HG02973 (cell line): ENCODE measurements at regions not wholly inside any gene's neighbourhood (a gene's known extent, or its start where the extent isn't known, plus 50 kb on each side); places are given as distances from the start of the nearest gene placed in this dataset.

ENCODE experiments used
- ATAC-seq: cut with Tn5 transposase; IDR thresholded peaks from one replicate; pipeline ENCODE4 v1.9.1; 2021; ENCODE audit warnings: moderate library complexity; ENCODE audit not compliant: unreplicated experiment

DNA sequence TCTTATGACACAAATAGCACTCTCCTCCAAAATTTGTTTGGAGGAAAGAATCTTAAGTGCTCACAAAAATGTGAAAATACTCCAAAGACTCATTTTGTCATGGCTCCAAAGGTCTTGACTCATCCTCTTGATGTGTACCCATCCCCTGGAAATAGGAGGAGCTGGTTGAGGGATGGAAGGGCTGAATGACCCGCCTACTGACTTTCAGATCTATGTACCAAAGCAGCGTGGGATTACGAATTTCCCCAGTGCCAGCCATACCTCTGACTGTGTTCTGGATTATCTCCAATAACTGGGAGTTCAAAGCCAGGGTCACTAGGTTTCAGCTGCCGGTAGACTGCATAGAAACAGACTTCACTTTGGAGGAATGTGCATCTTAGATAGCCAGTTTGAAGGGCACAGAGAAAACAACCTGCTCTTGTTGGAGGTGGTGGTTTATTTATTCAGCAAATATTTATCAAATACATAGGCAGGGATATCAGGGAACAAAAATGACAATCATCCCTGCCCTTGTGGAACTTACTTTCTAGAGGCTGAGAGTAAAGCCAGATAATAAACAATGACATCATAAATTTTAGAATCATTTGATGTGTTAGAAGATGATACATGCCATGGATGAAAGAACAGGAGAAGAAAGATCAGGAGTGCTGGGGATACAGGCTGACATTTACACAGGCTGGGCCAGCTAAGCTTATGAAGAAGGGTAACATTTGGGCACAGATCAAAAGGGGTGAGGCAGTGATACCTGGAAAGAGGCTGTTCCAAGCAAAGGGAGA lies 246.6 kb downstream of the TBXT start:
- ATAC-seq: no peak

DNA sequence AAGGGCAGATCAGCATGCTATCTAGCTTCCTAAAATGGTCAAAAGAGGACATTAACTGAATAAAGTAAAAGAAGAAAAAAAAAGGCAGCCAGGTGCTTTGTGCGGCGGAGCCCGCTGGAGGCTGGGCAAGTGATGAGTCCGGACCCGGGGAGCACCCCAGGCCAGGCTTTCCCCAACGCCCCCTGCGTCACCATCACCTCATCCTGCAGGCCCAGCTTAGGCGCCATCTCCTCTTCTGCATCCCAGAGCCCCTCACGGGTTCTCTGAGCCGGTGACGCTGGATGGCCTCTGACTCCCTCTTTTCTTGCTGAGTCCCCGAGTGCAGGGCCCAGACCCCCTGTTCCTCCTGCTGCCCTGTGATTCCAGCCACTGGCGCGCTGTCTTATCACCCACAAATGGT lies 250.1 kb downstream of the TBXT start:
- no peak for ATAC-seq

DNA sequence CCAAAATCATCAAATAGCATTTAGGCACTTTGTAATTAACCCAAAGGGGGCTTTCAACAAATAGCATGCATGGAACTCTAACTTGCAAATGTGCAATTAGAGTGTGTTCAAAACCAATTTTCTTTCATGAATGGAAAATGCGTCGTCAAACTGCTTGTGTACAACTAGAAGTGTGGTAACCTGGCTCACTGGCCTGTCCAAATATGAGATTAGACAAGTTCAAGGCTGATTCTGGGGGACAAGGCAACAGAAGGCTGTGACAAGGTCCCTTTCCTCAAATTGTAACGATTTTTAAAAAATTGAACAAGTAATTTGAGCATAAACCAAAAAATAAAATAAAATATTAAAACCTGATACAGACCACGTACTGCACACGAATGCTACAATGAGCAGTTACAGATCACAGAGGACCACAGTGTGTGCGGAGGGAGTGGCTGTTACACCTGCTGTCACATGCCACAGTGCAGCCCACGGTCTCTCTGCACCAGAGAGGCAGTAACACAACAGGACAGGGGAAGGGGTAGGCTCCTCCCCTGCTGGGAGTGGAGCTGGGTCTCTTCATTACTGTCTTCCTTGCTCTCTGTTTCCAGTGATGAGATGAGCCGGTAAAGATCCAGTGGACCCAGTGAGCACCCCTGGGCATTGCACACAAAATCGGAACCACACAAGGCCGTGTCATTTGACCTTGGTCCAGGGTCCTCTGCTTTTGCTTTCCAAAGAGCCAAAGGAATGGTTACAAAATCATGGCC lies 252.2 kb upstream of the PDE10A start:
- no peak for ATAC-seq

DNA sequence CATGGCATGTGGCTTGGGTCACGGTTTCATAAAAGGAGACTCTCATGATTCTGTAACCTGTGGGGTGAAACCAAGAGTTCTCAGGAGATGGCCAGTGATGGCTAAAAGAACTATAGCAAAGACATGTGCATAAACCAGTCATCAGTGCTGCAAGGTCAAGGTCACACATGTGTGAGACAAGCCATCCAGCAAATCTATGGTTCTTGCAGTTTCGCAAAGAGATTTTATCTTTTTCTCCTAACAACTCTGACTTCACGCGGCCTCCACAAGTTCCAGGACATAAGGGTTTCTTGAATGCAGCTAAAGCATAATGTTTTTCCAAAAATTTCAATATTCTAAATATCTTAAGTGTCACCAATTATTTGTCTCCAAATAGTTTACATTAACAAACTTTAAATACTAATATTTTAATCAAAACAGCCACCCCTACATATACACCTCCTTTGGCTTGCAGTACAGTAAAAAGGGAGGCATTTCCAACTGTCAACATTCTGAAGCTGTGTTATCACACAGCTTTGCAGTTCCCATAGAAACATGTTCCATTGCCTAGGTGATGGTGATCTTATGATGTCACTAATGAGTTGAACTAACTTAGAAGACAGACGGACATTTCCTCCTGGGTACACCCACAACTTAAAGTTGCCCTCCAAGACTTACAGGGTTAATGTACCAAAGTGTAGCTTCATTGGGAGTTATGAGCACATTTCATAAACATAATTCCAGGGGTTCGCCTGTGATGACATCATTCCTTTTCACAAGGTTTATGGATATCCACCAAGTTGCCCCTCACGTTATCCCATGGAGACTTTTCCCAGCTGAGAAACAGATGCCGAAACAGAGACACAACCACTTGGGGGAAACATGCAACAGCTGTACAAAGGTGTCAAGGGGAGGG lies 250.9 kb upstream of the PDE10A start:
- ATAC-seq: no peak

DNA sequence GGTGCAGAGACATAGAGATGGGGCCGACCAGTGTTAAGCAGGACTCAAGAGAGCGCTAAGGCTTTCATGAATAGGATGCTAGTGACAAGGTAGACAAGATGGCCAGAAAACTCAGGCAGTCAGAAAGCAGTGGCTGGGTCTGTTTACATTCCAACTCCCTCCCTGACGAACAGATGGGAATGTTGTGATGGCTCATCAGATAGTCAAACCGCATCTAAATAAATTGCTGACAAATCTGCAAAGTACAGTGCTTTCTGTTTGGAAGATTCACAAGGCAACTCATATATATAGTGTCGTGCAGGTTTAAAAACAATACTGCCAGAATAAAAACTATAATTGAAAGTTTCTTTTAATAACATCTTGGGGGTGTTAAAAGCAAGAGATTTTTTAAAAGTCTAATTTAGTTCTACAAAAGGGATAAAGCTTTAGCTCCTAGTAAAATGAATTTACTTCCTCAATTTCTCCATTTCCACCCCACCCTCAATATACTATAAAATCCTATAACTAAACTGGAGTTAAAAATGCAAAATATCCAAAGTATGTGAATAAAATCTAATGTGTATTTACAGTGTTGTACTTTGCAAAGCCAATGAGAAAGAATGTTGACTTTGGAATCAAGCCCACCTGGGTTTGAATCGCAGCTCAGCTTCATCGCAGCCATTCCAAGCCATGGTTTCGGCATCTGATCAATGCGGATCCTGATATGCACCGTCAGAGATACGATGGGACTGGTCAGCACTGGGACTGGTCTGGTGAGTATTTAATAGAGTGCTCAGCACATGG lies 247.3 kb upstream of the PDE10A start:
- ATAC-seq: no peak

DNA sequence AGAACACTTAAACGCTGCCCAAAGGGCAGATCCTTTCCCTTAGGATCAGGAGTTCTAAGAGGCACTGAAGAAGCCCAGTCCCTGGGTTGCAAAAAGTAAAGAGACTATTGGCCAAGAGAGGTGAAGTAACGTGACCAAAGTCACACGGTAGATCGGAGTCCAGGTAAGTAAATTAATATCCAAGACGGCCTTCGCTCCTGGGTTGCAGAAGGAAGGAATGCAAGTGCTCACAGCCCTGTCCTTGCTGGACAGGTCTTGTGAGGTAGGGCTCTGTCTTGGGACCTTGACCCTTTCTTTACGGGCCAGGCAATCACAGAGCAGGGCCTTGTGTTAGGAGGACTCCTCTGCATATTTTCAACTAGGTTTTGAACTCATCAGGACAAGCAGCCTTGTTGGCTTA lies 243.7 kb upstream of the PDE10A start:
- no peak for ATAC-seq

DNA sequence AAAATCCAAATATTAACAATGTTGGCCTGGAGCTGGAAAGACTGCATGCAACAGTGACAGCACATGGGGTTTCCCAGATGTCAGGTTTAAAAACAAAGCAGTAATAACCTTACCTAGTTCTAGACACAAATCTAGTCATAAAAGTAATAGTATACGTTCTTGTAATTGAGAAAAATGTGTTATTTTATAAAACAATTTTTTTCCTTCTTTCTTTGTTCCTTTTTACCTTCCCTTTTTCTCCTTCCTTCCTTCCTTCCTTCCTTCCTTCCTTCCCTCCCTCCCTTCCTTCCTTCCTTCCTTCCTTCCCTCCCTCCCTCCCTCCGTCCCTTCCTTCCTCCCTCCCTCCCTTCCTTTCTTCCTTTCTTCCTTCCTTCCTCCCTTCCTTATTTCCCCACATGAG lies 242.7 kb upstream of the PDE10A start:
- no peak for ATAC-seq

DNA sequence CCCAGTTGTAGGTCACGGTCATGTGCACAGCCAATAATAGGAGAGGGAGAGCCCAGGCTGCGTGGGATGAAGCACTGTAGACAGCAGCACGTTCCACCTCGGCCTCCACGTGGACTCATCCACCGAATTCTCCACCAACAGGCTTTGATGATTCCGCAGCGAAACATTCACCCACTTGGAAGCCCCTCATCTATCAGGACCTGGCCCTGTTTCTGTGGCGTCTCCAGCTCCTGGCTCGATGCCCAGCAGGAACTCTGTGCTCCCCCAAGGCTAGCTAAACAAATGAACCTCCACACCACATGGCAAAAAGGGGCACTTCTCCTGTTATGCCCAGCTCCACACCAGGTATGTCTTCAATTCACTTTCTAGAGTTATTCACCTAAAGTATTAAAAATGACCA lies 237.9 kb upstream of the PDE10A start:
- no peak for ATAC-seq

DNA sequence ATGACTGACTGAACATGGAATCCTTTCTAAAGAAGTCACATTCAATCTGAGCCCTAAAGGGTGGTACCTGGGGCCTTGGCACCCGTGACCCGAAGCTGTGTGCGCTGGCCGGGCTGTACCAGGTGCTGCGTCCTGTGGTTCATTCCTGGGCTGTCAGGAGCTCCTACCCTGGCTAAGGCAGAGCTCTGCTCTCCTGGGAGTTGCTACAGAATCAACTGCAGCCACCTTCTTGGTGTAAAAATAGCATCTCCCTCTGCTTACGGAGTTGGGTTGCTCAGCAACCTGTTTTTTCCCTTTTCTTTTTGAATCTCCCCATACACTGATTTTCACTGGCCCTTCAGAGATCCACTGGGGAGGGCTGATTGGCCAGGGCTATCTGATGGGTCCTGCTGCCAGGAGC lies 236.6 kb upstream of the PDE10A start:
- no peak for ATAC-seq

DNA sequence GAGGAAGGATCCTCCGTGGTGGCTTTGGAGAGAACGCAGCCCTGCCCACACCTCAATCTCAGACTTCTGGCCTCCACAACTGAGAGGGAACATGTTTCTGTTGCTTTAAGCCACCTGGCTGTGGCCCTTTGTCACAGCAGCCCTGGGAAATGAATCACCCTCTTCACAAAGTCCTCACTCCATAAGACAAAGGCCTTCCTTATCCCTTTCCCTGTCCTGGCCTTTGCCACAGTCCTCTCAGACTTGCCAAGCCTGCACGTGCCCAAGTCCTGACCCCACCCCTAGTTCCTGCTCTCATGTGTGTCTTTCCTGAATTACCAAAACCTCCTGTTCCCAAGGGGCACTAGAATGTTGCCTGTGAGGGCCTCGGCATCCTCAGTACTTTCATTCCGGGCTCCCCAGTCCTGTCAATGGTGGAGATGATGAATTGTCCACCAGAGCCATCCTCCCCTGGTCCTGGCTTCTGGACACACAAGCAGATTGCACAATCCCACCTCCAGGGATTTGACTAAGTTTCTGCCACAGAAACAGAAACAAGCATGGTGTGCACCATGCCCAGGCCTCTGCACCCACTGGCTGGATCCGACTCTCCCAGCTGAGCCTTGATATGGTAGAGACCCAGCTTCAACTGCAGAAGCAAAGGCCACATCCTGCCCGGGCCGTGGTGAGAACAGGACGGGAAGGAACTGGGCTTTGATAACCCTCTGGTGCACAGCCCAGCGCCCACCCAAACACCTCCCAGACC lies 232.6 kb upstream of the PDE10A start:
- ATAC-seq: no peak

DNA sequence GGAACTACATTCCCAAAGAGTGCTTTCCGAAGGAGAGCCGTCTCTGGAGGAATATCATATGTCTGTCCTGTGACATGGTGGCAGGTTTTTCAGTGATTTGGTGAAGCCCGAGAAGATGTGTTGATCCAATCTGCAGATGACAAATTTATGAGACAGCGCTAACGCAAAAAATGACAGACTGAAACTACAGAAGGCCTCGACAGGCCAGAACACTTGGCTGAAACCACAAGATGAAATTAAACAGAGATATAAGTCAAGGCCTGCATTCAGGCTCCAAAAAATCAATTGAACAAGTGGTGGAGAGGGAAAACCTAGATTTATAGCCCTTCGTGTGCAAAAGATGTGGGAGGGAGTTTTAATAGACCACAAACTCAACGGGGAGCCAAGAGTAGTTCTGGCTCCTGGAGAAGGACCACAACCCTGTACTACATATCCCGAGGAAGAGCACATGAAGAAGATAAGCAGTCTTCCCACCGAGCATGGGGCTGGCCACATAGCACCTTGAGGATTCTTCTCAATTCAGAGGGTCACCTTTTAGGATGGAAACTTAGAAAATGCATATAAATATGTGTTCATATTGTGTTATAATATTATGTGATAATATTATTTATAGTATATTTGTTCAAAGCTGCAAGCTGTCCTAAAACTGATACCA lies 231.3 kb upstream of the PDE10A start:
- ATAC-seq: no peak

DNA sequence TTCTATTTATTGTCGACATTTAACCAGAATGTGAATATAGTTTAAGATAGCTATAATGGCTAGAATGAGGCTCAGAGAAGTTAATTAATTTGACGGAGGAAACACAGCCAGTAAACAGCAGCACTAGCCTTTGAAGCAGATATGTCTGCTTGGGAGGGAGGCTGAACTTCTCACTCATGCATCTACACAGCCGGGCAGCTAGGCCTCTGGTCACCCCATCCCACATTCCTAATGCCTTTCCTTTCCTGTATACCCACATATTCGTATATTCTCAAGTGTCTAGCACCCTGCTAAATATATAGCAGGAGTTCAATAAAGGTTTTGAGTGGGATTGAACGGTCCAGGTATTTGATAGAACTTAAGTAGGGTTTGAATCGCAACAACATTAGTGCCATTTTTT lies 230.4 kb upstream of the PDE10A start:
- ATAC-seq: no peak

DNA sequence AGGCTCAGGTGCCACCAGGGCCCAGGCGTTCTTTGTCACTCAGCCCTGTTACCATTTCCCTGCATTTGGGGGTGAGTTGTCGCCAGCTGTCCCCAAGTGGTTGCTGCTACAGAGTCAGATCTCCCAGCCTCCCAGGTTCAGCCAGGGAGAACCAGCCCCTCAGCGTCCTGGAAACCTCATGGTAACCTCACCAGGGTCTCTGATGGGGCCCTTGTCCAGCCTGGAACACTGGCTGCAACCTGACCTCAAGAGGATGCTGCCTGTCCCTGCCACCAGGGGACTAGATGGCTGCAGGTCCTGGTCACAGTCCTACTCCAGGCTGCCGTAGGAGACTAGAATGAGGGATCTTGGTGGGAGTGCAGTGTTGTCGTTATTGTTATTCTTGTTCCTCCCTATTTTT lies 228.3 kb upstream of the PDE10A start:
- ATAC-seq: no peak

DNA sequence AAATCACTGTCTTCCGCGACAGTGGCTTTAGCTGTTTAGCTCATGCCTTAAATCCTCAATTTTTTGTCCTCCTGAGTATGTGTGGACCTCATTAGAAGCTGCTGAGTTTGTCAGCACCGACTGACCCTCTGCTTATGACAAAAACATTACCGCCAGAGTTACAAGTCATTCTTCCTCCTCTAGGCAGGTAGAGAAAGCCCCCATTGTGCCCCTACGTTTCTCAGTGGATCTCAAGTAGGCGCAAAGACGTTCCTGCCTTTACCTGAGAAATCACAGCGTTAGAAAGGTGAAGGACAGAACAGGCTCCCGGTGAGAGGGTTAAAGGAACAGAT lies 227.3 kb upstream of the PDE10A start:
- no peak for ATAC-seq

DNA sequence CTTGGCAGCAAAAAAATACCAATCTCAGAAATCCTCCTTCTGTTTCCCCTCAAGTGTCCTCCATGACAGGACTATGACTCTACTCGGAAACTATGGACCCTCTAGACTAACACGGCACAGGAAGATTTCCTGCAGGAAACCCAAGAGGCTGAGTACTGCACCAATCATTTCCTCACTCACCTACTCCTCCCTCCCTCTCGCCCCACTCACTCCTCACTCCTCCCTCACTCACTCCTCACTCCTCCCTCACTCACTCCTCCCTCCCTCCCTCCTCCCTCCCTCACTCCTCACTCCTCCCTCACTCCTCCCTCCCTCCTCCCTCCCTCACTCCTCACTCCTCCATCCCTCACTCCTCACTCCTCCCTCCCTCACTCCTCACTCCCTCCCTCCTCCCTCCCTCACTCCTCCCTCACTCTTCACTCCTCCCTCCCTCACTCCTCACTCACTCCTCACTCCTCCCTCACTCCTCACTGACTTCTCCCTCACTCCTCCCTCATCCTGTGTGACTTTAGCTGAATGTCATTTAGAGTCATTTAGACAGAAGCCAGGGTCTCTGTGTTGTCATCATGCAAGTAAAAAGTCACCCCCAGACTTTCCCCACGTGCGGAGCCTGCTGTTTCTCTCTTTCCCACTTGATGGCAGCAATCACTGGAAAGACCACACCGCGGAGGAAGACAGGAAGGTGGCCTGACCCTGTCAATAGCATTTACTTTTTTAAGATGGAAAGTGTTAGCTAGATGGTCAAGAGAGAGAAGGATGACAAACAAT lies 226.8 kb upstream of the PDE10A start:
- ATAC-seq: no peak

DNA sequence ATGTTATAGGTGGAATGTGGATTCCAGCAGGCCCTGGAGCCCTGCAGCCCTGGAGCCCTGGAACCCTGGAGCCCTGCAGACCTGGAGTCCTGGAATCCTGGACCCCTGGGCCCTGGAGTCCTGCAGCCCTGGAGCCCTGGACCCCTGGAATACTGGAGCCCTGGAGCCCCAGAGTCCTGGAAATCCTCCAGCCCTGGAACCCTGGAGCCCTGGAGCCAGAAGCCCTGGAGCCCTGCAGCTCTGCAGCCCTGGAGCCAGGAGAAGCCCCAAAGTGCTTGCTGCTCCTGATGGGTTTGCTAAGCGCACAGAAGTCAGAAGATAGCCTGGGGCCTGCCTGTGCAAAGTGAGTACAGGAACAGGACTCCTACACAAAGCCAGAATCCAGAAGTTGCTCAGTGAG lies 223.1 kb upstream of the PDE10A start:
- ATAC-seq: no peak

DNA sequence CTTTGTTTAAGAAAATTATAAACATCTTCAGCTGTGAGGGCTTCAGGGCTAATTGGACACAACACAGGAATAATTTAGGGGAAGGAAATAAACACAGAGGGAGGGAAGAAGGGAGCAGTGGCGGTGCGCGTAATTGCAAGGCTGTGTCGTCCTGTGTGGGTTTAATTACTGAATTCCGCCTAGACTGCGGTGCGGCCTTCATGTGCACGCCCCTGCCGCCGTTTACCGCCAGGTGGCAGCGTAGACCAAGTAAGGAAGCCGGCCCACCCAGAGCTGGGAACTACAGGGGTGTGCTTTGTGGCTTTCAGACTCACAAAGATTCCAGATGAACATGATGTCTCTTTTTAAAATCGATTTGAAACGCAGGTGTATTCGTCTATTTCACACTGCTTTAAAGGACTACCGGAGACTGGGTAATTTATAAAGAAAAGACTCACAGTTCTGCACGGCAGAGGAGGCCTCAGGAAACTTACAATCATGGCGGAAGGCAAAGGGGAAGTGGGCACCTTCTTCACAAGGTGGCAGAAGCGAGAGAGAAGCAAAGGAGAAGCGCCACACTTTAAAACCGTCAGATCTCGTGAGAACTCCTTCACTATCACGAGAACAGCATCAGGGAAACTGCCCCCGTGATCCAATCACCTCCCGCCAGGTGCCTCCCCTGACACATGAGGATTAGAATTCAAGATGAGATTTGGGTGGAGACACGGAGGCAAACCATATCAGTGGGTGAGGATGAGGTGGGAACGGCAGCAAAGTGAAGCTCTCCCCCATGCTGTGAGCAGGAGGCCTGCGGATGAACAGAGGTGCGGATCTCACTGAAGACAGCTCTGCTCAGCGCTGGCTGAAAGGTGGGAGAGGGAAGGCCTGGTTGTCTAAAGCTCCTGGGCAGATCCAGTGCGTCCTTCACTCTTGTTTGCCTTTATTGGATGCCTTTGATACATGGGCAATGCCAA lies 222.0 kb upstream of the PDE10A start:
- ATAC-seq: peak; percentile 96
